GM12891 (cell line): ENCODE measurements at regions not wholly inside any gene's neighbourhood (a gene's known extent, or its start where the extent isn't known, plus 50 kb on each side); places are given as distances from the start of the nearest gene placed in this dataset.

Source experiments
- POLR2A ChIP-seq: IDR thresholded peaks from 2 replicates; pipeline ENCODE4 v1.6.1; 2011; ENCODE audit warnings: low read depth, low read length, control low read depth
- POLR2AphosphoS5 ChIP-seq: IDR thresholded peaks from 2 replicates; pipeline ENCODE4 v1.6.1; 2011; ENCODE audit warnings: low read depth, low read length, control low read depth
- TAF1 ChIP-seq: IDR thresholded peaks from 2 replicates; pipeline ENCODE4 v1.6.1; 2011; ENCODE audit warnings: low read depth, low read length, control low read depth

GRCh38 chr6:150306290-150306689 is 62.5 kb upstream of the IYD start:
- TF ChIP-seq POLR2A (no peak), POLR2AphosphoS5 (no peak), TAF1 (no peak)
